ENCODE measurements at regions not wholly inside any gene's neighbourhood (a gene's known extent, or its start where the extent isn't known, plus 50 kb on each side); places are given as distances from the start of the nearest gene placed in this dataset.

GRCh38 chr18:34978533-34978893 lies 62.7 kb upstream of the MAPRE2 start:
- no peak for DNase-seq (ENCODE audit: low read depth, low spot score)

DNA sequence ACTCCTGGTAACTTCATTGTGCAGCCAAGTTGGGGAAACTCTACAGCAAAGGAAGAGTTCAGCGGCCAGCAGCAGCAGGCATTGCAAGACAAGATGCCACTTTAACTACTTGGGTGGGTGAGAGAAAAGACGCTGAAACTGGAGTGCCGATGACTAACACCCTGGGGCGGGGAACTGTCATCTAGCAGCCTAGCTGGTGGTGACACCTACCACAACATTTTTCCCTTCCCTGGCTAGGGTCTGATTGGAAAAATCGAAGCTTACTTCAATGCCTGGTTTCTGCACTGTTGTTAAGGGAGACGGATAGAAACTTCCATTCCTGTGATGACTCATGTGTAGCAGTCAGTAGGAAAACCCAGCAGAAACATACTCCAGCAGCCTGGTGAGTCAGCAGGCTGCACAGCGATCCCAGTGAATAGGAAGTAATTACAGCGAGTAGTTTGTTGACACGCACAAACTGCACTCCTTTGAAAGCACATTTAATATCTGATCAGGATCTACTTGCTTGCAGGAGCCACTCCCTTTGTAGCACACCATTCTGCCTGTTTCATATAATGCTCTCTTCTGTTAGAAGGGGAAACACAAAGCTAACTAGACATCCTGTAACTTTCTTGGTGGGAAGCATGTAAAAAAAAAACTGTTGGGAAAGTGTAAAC lies 62.1 kb upstream of the MAPRE2 start:
- peak; percentile 13 for DNase-seq (ENCODE audit: low read depth, low spot score)

DNA sequence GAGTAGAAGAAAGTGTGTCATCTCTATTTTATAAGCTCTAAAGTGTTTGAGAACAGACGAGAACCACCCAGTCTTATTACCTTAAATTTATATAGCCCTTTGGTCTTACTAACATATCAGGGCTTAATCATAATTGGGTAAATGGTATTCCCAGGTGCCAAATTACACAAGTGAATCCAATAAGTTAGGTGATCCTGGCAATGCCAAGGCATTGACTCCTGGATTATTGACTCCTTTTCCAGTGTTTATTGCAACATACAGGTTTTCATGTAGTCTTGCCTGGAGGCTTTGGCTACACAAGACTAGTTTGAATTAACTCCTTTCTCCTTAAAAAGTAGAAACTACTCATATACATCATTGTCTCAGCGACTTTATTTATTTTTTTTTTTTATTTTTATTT lies 59.7 kb upstream of the MAPRE2 start:
- DNase-seq (ENCODE audit: low read depth, low spot score), result no peak

DNA sequence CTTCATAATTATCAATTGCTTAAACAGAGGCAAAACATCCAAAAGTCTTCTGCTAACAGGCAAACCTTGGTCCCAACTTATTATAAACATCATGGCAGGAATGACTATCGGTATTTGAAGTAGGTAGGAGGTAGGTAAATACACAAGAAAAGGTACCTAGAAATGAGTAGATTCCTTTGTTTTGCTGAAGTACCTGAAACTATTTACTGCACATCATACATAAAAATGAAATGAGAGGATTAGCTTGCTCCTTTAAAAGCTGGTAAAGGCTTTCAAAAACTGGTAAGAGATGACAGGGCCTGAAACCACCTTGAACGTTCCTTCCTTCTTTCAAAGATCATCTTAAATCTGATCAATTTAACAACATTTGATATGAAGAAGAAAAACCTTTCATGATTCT lies 55.2 kb upstream of the MAPRE2 start:
- no peak for DNase-seq (ENCODE audit: low read depth, low spot score)

DNA sequence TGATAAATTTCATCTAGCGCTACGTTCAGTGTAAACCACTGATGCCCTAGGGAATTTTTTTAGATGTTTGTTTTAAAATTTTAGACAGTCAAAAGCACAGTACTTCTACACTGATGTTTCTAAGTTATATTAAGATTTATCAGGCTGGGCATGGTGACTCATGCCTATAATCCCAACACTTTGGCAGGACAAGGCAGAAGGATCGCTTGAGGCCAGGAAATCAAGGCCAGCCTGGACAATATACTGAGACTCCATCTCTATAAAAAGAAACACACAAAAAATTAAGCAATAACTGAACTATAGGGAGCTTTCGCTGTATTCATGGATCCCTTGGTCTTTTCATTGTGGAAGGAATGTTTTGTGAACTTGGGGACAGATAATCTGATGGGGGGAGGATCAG lies 50.6 kb upstream of the MAPRE2 start:
- DNase-seq (ENCODE audit: low read depth, low spot score), result no peak

DNA sequence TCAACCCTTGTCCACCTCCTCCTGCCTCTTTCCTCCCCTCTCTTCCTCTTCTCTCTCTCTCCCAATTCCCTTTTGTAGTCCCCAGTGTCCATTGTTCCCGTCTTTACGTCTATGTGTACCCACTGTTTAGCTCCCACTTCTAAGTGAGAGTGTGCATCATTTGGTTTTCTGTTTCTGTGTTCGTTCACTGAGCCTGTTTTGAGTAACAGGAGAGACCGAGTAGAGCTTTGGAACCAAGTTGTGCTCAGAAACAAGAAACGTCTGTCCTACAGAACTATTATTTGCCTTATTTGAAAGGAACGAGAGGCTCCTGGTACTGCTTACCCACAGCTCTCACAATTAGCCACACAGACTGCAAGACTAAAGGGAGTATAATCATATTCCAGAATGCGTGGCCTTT lies 50.1 kb upstream of the MAPRE2 start:
- no peak for DNase-seq (ENCODE audit: low read depth, low spot score)

All from activated CD4-positive, CD25-positive, alpha-beta regulatory T cell treated with anti-CD3 and anti-CD28 coated beads, Interleukin-2, amount 50 U/mL, for 16 hours (primary cell).